Right kidney (tissue), 1 donor: ENCODE measurements at regions not wholly inside any gene's neighbourhood (a gene's known extent, or its start where the extent isn't known, plus 50 kb on each side); places are given as distances from the start of the nearest gene placed in this dataset.
"Not testable (repeated sequence)": the region's sequence is repeated elsewhere in the genome, so short reads cannot be mapped to it uniquely, and the experiment has no call there.

Source experiments
- DNase-seq: peaks from one replicate; pipeline ENCODE4 v3.0.0-alpha.2; 2016

DNA sequence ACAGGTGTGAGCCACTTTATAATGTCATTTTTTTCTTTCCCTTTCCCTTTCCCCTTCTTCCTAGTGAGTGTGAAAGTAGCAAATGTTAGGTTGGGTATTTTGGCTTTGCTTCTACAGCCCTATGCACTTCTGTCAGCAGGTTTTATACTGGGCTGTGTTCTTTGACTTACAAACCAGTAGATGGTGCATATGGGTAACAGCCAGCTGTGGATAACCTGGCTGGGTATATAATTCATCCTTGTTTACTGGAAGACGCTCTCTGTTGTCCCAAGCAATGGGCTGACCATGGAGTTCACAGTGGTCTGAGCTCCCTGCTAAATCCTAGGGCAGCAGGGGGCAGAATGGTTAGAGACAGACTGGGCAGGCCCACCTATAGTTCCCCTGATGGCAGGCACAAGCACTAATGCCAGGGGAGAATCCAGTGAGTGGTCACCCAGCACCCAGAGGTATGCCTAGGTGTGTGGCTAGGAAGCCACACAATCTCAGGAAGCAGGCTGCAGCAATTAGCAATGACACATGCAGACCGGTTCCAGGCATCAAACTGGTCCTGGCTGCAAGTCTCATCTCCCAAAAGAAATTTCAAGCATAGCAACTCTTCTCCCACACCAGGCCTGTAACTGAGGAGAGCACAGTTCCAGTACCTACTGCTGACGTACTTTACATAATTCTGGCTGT lies 592.7 kb upstream of the MAN1A1 start:
- no peak for DNase-seq

DNA sequence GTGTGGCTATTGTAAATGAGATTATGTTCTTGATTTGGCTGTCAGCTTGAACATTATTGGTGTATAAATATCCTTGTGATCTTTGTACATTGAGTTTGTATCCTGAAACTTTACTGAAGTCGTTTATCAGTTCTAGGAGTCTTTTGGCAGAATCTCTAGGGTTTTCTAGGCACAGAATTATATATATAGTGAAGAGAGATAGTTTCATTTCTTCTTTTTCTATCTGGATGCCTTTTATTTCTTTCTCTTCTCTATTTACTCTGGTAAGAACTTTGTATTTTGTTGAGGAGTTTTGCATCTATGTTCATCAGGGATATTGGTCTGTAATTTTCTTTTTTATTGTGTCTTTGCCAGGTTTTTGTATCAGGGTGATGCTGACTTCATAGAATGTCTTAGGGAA lies 589.2 kb upstream of the MAN1A1 start:
- no peak for DNase-seq

DNA sequence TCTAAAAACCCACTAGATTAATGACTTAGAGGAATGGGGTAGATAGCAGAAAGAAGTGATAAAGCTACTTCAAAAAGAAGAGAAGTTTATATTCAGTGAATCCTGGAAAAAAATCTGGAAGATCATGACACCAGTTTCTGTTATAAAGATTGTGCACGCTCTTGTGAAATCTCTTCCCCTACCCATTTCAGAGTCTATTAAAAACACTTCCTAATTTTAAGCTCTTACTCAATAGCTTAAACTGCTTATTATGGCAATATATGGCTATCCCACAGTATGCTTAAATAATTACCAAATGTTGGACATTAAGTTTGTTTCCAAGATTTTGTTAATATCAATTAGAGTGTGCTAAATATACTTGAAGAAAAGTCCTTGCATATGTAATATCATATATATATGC lies 585.3 kb upstream of the MAN1A1 start:
- DNase-seq: no peak

DNA sequence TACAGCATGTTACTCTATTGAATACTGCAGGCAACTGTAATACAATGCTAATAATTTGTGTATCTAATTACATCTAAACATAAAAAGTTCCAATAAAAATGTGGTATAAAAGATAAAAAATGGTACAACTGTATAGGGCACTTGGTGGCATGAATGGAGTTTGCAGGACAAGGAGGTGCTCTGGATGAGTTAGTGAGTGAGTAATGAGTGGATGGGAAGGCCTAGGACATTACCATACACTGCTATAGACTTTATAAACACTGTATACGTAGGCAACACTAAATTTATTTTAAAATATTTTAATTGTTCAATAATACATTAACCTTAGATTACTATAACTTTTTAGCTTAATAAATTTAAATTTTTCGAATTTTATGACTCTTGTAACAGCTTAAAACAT lies 579.6 kb upstream of the MAN1A1 start:
- no peak for DNase-seq

DNA sequence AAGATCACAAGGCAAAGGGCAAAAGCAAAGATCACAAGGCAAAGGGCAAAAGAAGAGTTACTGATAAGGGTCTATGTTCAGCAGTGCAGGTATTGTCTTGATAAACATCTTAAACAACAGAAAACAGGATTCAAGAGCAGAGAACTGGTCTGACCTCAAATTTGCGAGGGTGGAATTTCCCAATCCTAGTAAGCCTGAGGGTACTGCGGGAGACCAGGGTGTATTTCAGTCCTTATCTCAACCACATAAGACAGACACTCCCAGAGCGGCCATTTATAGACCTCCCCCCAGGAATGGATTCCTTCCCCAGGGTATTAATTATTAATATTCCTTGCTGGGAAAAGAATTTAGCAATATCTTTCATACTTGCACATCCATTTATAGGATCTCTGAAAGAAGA lies 575.3 kb upstream of the MAN1A1 start:
- not testable (repeated sequence) for DNase-seq

DNA sequence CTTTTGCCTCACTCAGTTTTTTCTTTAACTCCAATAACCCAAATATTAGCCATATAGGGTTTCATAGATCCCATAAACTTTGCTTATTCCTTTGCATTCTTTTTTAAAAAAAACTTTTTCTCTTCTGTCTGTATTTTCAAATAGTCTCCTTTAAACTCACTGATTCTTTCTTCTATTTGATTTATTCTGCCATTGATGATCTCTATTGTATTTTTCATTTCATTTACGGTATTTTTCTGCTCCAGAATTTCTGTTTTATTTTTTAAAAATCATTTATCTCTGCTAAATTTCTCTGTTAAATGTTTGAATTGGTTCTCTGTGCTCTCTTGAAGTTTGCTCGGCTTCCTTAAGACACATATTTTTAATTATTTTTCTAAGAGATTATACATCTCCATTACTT lies 573.3 kb upstream of the MAN1A1 start:
- DNase-seq: no peak

DNA sequence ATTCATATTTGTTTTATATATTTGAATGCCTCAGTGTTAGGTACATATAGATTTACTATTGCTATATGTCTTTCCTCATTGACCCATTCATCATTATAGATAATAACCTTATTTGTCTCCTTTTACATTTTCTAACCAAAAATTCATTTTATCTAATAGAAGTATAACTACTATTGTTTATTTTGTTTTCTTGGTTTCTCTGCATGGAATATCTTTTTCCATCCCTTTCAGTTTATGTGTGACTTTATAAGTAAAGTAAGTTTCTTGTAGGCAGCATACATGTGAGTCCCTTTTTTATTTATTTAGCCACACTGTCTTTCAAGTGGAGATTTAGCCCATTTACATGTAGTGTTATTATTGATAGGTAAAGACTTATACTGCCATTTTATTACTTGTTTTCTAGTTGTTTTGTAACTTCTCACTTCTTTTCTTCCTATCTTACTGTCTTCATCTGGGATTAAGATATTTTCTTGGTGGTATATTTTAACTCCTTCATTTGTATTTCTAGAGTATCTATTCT lies 572.0 kb upstream of the MAN1A1 start:
- DNase-seq: no peak

DNA sequence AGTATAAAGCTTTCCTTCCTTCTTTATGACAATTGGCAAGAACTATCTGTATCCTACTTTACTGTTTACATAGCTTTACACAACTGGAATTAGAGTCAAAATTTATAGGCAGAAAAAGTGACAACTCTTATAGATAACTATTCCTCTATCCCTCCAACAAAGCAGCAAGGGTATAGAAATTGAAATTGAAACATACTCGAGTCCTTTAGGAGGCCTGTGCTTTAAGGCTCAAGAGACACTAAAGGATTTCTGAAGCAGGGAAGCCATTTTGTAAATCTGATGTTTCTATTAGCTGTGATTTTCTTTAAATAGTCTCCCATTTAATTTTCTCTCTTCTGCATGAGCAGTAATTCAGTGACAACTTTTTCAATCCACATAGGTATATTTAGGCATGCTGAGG lies 567.6 kb upstream of the MAN1A1 start:
- DNase-seq: no peak

DNA sequence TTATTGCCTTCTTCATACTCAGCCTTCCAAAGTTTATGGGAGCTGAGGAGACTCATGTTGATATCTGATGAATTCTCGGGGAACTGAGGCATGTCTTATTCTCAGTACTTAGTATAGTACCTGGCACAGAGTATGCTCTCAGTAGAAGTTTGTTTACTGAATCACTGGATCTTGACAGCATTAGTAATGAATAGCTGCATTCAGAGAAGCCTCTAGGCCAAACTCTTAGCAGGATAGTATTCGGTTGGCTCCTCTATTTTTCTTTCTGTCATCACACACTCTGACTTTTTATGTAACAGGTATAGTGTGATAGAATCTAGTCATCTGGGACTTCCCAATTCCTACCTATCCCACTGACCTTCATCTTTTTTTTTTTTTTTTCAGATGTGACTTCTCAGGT lies 566.4 kb upstream of the MAN1A1 start:
- DNase-seq: no peak

DNA sequence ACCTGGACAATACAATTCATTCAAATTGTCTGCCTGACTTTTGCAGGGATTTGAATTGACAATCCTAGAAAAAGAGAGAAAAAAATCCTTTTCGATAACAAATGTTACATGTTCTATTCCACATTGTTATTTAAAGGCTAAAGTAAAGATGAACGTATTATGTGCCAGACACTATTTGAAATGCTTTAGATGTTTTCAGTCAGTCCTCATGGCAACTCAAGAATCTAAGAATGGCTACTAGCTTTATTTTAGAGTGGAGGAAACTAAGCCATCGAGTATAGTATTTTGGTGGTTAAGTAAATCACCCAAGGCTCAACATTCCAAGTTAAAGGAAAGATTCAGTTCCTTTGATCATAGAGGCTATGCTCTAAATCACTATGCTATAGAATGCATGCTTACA lies 558.6 kb upstream of the MAN1A1 start:
- DNase-seq: no peak

DNA sequence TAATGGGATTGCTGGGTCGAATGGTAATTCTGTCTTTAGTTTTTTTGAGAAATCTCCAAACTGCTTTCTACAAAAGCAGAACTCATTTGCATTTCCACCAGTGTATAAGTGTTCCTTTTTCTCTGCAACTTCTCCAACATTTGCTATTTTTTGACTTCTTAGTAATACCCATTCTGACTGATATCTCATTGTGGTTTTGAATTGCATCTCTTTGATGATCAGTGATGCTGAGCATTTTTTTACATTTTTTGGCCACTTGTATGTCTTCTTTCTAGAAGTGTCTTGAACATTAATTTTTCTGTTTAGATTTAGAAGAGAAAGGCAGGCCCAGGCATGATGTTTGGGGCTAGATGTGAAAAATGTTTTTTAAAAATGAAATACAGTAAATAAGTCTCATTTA lies 553.1 kb upstream of the MAN1A1 start:
- no peak for DNase-seq

DNA sequence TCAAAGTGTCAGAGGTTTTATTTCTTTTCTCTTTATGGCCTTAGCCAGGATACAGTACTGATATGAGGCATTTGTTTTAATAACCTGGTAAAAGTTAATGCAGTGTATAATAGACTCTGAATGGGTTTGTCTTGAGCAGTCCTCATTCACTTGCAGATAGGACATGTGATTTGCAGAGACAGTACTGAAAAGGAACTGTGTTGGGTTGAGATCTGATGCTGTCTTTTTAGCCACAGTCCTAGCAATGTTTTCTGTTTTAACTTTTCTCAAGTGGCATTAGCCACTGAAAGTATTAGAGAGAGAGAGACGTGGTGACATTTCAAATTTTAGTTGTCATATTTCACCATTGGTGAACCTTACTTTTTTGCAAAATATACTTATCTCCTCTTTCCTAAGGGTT lies 547.2 kb upstream of the MAN1A1 start:
- DNase-seq: no peak

DNA sequence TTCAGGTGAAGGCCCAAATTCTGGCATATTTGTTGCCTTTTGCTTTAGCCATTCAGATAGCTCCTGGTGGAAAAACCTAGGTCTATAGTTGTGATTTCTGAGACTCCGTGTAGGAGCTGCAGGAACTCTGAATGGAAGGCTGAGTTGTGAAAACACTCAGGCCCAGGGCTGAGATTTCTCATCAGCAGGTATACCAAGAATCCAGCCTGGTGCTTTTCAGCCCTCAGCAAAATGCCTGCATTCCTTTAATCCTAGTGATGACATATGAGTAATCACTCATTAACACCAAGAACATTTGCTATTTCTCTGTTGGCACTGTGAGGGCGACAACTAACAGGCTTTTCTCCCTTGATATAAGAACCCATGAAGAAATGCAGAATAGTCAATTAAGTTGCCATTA lies 546.1 kb upstream of the MAN1A1 start:
- DNase-seq: no peak

DNA sequence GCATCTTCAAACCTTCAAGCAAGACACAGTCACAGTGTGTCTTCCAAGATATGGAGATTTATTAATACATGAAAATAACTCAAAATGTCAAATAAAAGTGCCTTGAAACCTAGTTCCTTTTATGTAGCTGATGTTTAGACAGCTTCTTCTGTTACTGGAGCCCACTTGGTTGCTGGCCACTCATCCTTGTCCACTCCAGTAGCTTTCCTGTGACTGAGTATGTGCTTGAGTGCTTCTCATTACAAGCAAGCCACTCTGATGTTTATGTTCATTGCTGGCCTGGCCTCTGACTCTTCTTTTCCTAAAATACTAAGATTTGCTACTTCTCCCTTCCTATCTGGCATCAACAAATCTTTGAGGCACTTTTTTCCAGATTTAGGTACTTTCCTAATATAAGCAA lies 545.2 kb upstream of the MAN1A1 start:
- no peak for DNase-seq

DNA sequence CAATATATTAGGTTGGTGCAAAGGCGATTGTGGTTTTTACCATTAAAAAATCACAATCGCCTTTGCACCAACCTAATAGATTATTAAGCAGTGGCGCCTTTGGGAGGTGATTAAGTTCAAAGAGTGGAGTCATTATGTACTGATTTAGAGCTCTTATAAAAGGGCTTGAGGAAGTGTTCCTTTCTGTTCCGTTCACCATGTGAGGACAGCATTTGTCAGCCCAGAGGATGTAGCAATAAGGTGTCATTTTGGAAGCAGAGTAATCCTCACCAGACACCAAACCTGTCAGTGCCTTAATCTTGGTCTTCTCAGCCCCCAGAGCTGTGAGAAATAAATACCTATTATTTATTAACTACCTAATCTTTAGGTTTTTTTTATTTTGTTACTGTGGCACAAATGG lies 542.1 kb upstream of the MAN1A1 start:
- DNase-seq: no peak

DNA sequence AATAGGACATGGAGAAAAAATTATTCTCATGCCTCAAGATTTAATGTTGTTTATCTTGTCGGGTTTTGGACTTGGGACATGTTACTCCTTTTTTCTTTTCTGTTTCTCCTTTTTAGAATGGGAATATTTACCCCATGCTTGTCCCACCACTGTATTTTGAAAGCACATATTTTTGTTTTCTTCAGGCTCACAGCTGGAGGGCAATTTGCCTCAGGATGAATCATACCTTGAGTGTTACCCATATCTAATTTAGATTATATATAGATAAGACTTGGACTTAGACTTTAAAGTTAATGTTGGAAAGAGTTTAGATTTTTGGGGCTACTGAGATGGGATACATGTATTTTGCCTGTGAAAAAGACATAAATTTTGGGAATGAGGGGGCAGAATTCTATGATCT lies 541.6 kb upstream of the MAN1A1 start:
- DNase-seq: no peak

DNA sequence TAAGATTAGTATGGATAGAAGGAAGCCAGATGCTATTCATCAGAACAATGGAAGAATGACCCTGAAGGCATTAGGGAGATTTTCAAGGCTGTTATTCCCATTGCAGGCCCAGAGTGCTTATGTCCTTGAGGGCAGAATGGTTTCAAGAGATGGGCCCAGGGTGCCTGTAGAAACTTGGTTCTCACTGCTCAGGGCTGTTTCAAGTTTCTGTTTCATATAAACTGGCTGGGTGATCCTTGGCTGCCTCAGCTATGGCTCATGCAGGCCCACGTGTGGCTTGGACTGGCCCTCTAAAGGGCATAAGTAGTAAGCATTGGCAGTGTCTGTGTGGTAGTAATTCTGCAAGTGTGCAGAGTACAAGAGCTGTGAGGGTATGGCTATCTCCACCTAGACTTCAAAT lies 540.9 kb upstream of the MAN1A1 start:
- DNase-seq: no peak

DNA sequence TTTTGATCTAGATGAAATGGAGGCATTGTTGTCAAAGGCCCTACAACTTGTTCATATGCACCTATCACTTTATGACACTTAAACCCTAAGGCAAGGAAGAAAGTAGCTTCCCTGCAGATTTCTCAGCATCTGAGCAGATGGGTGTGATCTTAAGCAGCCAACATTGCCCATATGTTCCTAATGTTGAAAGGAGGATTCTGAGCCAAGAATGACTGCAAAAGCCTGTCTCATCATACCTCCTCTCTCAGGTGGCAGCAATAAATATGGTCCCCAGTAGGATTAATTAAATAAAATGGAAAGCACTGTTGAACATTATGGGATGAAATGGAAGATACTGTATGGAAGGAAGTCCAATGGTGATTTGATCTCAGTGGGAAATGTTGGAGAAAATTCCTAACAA lies 538.1 kb upstream of the MAN1A1 start:
- DNase-seq: no peak

DNA sequence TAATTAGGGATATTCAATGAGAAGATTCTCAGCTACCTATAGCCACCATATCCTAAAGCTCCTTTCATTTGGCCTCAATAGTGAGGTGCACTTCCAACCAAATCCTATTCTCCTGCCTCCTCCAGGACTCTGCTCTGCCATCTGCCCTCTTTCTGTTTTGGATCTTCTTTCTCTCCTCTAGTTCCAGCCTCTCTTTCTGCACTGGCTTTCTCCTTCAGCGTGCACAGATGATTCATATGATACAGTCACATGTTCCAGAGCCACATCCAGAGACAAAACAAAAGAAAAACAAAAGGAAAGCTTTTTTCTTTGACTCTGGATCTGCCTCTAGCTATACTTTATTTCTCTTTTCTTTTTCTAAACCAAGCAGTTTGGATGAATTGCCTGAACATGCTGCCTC lies 531.9 kb upstream of the MAN1A1 start:
- no peak for DNase-seq

DNA sequence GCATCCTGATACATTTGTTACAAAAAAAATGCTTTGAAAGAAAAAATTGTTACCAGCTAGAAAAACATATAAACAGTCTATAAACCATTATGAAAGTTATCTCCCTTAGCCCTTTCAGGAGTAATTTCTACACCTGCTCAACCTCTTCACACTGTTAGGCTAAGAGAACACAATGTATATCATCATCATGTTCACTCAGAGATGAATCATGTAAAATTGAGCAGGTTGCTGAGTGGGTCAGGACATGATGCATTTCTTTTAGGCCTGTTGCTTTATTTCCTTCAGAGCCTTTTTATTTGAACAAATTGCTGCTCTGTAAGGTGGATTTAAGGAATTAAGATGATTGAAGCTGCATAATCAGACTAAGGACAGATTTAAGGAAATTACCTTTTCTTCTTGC lies 531.3 kb upstream of the MAN1A1 start:
- DNase-seq: no peak

DNA sequence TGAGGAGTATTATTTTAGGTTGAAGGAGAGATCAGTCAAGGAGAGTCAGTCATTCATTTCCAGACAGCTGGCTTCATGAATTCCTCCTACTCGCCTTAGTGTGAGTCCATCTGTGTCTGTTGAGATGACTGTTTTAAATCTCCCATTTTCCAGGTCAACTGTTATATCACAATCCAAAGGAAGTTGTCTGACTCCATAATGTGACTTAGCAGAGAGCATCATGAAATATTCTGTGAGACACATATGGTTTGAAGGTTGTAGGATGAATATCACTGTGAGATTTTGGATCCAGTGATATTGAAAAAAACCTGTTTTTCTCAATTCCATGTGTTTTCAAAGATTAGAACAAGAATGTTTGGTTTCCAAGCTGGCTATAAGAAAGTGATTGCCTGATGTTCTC lies 530.2 kb upstream of the MAN1A1 start:
- DNase-seq: no peak

DNA sequence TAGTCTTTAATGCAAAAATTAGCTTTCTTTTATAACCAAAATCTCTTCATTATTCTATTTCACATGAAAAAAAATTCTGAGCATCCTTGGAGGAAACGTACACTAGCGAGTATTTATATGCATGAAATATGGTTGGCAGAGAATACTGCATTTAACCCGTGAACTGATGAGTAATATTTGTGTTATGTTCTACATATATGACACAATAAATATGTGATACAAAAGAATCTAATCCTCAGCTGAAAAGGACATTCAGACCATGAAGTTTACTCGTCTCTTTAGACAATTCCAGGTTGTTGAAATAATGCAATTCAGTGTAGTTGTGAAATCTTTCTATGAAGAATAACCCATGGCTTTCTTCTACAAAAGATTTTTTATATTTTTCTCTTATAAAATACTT lies 524.8 kb upstream of the MAN1A1 start:
- no peak for DNase-seq

DNA sequence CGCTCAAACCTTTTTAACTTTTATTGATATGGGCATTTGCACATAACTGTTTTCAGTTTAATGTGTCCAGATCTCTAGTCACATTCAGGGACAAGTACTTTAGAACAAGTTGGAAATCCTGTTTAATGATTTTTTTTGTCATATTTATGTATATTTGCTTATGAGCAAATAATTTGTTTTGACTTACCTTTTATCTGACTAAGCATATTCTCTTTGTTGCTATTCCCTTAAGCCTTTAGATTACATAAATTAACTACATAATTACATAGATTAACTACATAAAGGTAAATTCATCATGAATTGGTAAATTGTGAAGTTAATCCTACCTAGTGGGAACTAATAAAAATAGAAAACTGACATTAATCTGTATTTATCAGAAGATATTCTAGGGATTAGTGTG lies 523.5 kb upstream of the MAN1A1 start:
- no peak for DNase-seq

DNA sequence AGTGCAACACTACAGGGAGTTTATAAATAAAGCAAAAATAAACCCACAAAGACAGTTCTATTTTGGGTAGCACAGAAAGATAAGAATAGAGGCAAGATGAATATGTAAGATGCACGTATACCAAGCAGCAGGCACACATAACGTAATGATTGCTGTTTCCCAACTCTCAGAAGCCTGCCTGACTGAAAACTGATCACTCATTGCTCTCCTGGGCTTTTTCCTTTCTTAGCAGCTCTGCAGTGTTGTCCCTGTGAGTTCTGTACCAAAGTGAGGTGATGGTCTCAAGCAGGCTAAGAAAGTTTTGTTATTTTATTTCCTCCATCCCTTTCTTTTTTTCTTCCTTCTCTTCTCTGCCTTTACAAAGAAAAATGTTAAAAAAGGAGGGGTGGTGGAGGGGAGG lies 522.0 kb upstream of the MAN1A1 start:
- no peak for DNase-seq
